ENCODE measurements at regions not wholly inside any gene's neighbourhood (a gene's known extent, or its start where the extent isn't known, plus 50 kb on each side); places are given as distances from the start of the nearest gene placed in this dataset.

DNA sequence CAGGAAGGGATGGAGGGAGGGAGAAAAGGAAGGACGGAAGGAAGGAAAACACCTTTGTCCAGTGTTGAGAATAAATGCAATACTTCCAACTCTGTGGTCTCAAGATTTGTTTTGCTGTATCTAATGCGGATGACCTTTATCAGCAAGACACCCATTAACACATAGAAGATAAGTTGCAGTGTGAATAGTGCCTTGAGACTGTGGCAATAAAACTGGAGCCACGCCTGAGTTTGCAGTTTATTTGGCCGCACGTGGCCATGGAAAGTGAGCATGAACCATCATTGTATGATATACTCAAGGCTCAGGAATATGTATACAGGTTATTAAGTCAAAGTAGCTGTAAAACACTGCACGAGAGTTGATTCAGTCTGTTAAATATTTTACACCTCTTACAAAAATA is 113.6 kb upstream of the EEA1 start:
- H3K27ac ChIP-seq (ENCODE audit: low read depth, low read length), result no peak overlapping the region
- no peaks in the 10 kb centered on the region for H3K79me2 ChIP-seq (ENCODE audit: control insufficient read depth, low read length)
- H3K4me3 ChIP-seq (ENCODE audit: low read length), result no peak overlapping the region
- H3K36me3 ChIP-seq (ENCODE audit: control insufficient read depth, low read length), result no peaks in the 10 kb centered on the region
- no peaks in the 10 kb centered on the region for H3K9me2 ChIP-seq (replicated peaks; ENCODE audit: control insufficient read depth, low read length)
- no peak for TF ChIP-seq EZH2phosphoT487 (IDR thresholded peaks at IDR 0.05; ENCODE audit: borderline replicate concordance, low read length)
- TF ChIP-seq, protein P1, sequence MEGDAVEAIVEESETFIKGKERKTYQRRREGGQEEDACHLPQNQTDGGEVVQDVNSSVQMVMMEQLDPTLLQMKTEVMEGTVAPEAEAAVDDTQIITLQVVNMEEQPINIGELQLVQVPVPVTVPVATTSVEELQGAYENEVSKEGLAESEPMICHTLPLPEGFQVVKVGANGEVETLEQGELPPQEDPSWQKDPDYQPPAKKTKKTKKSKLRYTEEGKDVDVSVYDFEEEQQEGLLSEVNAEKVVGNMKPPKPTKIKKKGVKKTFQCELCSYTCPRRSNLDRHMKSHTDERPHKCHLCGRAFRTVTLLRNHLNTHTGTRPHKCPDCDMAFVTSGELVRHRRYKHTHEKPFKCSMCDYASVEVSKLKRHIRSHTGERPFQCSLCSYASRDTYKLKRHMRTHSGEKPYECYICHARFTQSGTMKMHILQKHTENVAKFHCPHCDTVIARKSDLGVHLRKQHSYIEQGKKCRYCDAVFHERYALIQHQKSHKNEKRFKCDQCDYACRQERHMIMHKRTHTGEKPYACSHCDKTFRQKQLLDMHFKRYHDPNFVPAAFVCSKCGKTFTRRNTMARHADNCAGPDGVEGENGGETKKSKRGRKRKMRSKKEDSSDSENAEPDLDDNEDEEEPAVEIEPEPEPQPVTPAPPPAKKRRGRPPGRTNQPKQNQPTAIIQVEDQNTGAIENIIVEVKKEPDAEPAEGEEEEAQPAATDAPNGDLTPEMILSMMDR (IDR thresholded peaks at IDR 0.05; ENCODE audit: low read depth, low read length, poor library complexity, severe bottlenecking), result no peak
- H3K27me3 ChIP-seq (ENCODE audit: control insufficient read depth, low read length), result peaks cover 2% of the 10 kb centered on the region; the same call in 1 of the 2 replicates
- no peak overlapping the region for H3K4me2 ChIP-seq (ENCODE audit: low read length)
- H4K20me1 ChIP-seq (ENCODE audit: control insufficient read depth, insufficient read depth, low read depth, low read length), result no peaks in the 10 kb centered on the region
- H3K4me1 ChIP-seq (ENCODE audit: control insufficient read depth, low read length), result no peaks in the 10 kb centered on the region
- H3F3A ChIP-seq (ENCODE audit: control insufficient read depth, insufficient read depth), result no peaks in the 10 kb centered on the region
- H3K9me3 ChIP-seq (ENCODE audit: control insufficient read depth, insufficient read depth, low read length), result no peaks in the 10 kb centered on the region

DNA sequence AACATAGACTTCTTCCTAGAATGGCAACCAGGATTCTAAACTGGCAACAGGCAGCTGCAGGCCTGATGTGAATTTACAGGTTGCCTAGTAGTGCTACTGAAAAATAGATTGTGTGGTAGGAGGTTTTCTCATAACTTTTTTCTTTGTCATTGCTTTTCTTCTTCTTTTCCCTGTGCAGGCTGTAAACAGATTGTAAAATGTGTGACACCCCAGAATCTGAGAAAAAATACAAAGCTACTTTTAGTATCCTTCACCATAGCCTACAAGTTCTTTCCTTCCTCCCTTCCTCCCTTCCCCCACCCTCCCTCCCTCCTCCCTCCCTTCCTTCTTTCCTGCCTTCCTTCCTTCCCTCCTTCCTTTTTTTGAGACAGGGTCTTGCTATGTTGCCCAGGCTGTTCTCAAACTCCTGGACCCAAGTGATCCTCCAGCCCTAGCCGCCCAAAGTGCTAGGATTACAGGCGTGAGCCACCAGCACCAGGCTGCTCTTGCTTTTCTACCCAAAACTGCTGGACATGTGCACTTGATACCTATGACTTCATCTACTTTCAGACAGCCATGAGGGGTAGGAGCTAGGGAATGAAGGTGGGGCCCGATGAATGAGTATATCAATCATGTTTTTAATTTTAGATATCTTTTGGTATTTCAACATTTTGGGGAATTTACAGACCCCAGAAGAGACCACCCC is 114.2 kb upstream of the EEA1 start:
- Histone ChIP-seq H3K4me1 (ENCODE audit: control insufficient read depth, low read length) (no peaks in the 10 kb centered on the region), H3F3A (ENCODE audit: control insufficient read depth, insufficient read depth) (no peaks in the 10 kb centered on the region), H4K20me1 (ENCODE audit: control insufficient read depth, insufficient read depth, low read depth, low read length) (no peaks in the 10 kb centered on the region), H3K27me3 (ENCODE audit: control insufficient read depth, low read length) (peaks cover 2% of the 10 kb centered on the region; the same call in 1 of the 2 replicates), H3K36me3 (ENCODE audit: control insufficient read depth, low read length) (no peaks in the 10 kb centered on the region), H3K9me2 (replicated peaks; ENCODE audit: control insufficient read depth, low read length) (no peaks in the 10 kb centered on the region), H3K9me3 (ENCODE audit: control insufficient read depth, insufficient read depth, low read length) (no peaks in the 10 kb centered on the region), H3K27ac (ENCODE audit: low read depth, low read length) (no peak overlapping the region), H3K4me3 (ENCODE audit: low read length) (no peak overlapping the region), H3K79me2 (ENCODE audit: control insufficient read depth, low read length) (no peaks in the 10 kb centered on the region), H3K4me2 (ENCODE audit: low read length) (no peak overlapping the region)
- TF ChIP-seq, protein P1 (IDR thresholded peaks at IDR 0.05; ENCODE audit: low read depth, low read length, poor library complexity, severe bottlenecking), result no peak
- TF ChIP-seq EZH2phosphoT487 (IDR thresholded peaks at IDR 0.05; ENCODE audit: borderline replicate concordance, low read length), result no peak

DNA sequence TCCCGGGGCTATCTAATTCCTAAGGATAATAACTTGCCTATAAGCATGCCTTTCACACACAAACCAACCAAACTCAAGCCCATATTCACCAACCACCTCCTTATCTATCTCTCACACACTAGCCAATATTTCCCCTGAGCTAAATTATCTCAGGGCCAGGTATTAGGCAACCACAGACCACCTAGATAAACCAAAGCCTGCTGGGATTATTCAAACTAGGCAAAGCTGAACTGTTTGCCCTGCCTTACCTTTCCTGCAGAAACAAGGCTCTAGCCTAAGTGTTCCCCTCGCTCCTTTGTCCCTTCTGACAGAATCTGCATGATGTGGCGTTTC is 114.7 kb upstream of the EEA1 start:
- Histone ChIP-seq H3K4me3 (ENCODE audit: low read length) (no peak overlapping the region), H3K9me3 (ENCODE audit: control insufficient read depth, insufficient read depth, low read length) (no peaks in the 10 kb centered on the region), H3K4me2 (ENCODE audit: low read length) (no peak overlapping the region), H4K20me1 (ENCODE audit: control insufficient read depth, insufficient read depth, low read depth, low read length) (no peaks in the 10 kb centered on the region), H3K79me2 (ENCODE audit: control insufficient read depth, low read length) (no peaks in the 10 kb centered on the region), H3K36me3 (ENCODE audit: control insufficient read depth, low read length) (no peaks in the 10 kb centered on the region), H3K27me3 (ENCODE audit: control insufficient read depth, low read length) (peaks cover 2% of the 10 kb centered on the region; the same call in 1 of the 2 replicates), H3K4me1 (ENCODE audit: control insufficient read depth, low read length) (no peaks in the 10 kb centered on the region), H3F3A (ENCODE audit: control insufficient read depth, insufficient read depth) (no peaks in the 10 kb centered on the region), H3K9me2 (replicated peaks; ENCODE audit: control insufficient read depth, low read length) (no peaks in the 10 kb centered on the region), H3K27ac (ENCODE audit: low read depth, low read length) (no peak overlapping the region)
- TF ChIP-seq, protein P1 (IDR thresholded peaks at IDR 0.05; ENCODE audit: low read depth, low read length, poor library complexity, severe bottlenecking), result no peak
- TF ChIP-seq EZH2phosphoT487 (IDR thresholded peaks at IDR 0.05; ENCODE audit: borderline replicate concordance, low read length), result no peak

Measured in DOHH2 (cell line).